HG02763 (cell line): ENCODE measurements at regions not wholly inside any gene's neighbourhood (a gene's known extent, or its start where the extent isn't known, plus 50 kb on each side); places are given as distances from the start of the nearest gene placed in this dataset.

ENCODE experiments used
- ATAC-seq: cut with Tn5 transposase; IDR thresholded peaks from one replicate; pipeline ENCODE4 v1.9.1; 2021; ENCODE audit warnings: mild to moderate bottlenecking, moderate library complexity; ENCODE audit not compliant: unreplicated experiment

GRCh38 chr4:162657966-162658365, 494.2 kb upstream of the FSTL5 start:
- ATAC-seq, result no peak

DNA sequence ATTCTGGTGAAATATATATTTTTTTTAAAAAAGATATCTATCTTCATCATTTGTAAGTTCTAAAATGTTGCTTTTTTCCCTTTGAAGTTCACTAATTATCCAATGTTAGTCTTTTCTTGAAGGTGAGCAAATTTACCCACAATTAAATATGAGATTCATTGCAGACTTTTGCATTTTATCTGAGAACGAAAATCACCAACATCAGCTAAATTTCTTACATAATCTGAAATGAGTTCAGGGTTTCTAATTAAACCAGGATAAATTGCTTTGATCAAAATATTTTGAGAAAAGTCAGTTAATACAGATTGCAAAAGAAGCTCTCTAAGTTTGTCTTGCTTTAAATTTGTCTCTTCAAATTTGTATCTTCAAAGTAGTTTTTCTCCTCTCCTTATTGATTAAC, 486.4 kb upstream of the FSTL5 start:
- no peak for ATAC-seq

GRCh38 chr4:162645381-162645780, 481.6 kb upstream of the FSTL5 start:
- ATAC-seq, result no peak

DNA sequence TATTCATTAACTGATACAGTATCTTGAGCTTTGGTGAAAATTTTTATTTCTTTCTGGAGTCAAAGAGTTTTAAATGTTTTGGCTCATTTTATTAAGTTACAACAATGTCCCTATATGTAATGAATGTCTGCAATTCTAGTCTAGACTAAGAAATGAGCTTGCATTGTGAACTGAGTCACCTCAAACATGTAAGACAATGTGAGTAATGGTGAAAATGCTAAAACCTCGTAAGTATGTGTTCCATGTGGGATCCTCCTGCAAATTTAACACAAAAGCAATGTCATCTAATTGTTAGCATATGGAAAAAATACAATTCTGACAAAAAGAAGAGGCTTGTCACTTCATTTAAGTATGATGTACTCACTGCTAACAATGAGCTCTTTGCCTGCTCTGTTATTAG, 480.5 kb upstream of the FSTL5 start:
- ATAC-seq, result no peak

GRCh38 chr4:162640152-162640551, 476.4 kb upstream of the FSTL5 start:
- ATAC-seq, result no peak

GRCh38 chr4:162634390-162634789, 470.6 kb upstream of the FSTL5 start:
- ATAC-seq, result no peak

DNA sequence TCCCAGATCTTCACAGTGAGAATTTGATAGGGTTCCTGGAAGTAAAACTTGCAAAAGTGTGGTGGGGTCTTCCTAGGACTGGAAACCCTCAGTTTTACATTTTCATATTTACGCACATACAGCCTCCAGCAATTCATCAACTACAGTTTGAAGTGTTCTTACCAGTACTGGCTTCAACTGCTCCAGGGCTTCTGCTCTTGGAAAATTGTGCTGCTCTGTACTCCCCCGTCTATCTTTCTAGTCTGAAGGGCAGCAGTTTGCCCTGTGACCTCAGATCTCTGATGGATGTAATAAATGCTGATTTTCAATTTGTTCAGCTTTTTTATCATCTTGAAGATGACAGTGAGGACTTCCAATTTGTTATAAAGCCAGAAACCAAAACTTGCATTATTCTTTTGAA, 458.9 kb upstream of the FSTL5 start:
- ATAC-seq, result no peak

DNA sequence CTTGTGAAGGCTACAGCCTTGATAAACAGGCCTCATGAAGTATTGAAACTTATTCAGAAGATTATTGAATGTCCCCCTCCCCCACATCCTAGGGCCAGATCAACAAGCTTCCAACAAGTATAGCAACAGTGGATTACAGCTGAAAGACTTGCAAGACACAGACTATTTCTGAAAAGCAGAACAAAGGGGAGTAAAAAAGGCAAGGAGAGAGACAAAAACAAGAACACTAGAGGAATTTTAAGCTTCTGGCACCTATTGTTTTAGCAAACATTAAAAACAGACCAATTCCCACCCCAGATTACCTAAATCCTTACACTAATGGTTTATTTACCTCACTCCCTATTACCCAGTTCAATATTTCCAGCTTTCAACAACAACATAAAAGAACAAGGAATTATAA, 446.3 kb upstream of the FSTL5 start:
- ATAC-seq, result no peak

GRCh38 chr4:162586266-162586665, 422.5 kb upstream of the FSTL5 start:
- ATAC-seq, result no peak

DNA sequence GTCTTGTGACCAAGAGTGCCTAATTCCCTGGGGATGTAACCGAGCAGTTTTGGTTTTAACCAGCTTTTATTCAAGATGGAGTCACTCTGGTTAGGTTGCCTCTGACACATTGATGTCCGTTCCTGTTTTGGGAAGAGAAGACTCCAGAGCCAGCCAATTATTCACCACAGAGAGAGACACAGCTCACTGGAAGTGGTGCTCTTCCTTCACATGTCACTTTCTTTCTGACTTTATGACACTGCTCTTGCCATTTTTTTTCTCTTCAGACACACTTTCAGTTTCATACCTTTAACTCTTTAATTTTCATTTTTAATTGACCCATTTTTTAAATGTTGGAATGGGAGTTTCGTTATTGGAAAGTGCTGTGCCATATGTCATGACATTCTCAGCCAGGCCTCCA, 418.4 kb upstream of the FSTL5 start:
- ATAC-seq, result no peak

DNA sequence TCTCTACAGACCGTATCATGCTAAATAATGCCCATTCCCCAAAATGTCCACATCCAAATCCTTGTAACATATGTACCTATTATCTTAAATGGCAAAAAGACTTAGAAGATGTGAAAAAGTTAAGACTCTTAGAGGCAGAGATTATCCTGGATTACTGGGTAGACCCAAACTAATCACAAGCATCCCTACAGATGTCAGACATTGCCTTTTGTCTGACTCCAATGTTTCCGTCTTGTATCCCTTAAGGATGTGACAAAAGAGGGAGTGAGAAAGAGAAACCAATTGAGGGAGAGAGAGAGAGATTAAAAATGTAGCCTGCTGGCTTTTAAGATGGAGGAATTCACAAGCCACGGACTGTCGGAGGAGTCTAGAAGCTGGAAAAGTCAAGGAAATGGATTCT, 401.9 kb upstream of the FSTL5 start:
- ATAC-seq, result no peak

DNA sequence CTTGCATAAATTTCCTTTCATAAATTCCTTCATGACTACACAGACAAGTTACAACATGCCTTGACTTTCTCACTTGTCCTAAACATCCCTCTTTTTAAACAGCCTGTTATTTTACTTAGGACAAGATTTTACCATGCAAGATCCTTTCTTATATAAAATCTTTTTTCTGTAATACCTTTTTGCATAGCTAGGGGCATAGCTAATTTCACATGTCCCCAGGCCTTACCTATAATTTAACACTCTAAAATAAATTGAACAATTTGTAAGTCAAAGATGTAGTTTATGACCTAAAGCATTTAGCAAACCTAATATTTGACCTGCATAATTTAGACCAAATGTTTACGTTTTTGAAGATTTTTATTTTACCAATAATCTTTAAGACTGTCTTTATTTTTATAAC, 396.3 kb upstream of the FSTL5 start:
- ATAC-seq, result no peak

GRCh38 chr4:162557516-162558106, 393.8 kb upstream of the FSTL5 start:
- peak; percentile 44 for ATAC-seq

- no peak for ATAC-seq
Measured at GRCh38 chr4:162535121-162535520, 371.3 kb upstream of the FSTL5 start.

- ATAC-seq, result no peak
Measured at GRCh38 chr4:162523171-162523570, 359.4 kb upstream of the FSTL5 start.

GRCh38 chr4:162522724-162523123, 358.9 kb upstream of the FSTL5 start:
- ATAC-seq, result no peak

DNA sequence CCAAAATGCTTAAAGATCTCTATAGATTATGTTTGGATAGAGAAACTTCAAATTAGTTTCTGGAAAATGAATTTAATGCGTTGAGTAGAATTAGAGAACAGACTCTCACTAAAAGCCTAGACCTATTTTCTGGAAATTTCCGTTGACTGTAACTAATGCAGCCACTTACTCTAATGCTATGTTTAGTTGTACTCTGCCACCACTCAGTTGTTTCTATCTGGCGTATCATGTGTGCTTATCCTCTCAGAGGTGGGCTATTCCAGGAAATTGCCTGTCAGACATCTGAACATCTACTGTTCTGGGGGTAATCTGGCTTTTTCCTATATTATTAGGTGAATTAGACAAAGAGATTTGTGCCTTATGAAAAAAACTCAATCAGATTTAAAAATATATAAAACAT, 347.1 kb upstream of the FSTL5 start:
- no peak for ATAC-seq

- ATAC-seq, result no peak
Measured at GRCh38 chr4:162510115-162510514, 346.3 kb upstream of the FSTL5 start.

- no peak for ATAC-seq
Measured at GRCh38 chr4:162509333-162509732, 345.5 kb upstream of the FSTL5 start.

DNA sequence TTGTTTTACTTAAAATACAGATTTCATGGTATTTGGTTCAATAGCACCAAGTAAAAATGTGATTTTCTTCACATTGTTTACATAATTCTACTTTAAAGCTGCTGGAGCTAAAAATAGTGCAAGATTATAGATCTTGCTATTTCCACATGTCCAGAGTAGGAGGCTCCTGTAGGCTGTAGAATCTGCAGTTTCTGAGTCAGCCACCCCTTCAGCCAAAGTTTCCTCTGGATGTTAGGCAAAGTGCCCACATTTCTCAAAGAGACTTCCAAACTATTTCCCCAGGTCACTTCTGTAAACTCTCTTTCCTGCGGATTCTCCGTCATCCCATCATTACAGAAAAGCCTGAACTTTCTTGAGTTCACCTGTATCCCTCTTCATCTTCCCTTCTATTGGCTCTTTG, 342.5 kb upstream of the FSTL5 start:
- ATAC-seq, result no peak

GRCh38 chr4:162503868-162504267, 340.1 kb upstream of the FSTL5 start:
- ATAC-seq, result no peak

- ATAC-seq, result no peak
Measured at GRCh38 chr4:162502109-162502508, 338.3 kb upstream of the FSTL5 start.

DNA sequence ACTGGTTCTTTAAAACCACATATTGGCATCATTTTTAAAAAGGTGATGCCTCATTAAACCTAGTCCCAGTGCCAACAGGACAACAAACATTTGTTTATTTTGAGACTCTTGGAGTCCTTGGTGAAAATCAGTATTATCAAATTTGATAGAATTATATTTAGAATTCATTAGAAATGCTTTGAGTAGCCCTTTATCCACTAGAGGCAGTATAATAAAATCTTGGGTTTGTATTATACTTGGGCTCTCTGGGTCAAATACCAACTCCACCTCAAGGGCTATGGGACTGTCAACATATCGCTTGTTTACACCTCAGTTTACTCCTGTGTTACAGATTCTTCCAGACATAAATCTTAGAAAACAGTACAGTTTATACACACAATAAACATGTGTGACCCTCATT, 335.7 kb upstream of the FSTL5 start:
- ATAC-seq, result no peak

- no peak for ATAC-seq
Measured at GRCh38 chr4:162498168-162498567, 334.4 kb upstream of the FSTL5 start.
